ENCODE measurements at regions not wholly inside any gene's neighbourhood (a gene's known extent, or its start where the extent isn't known, plus 50 kb on each side); places are given as distances from the start of the nearest gene placed in this dataset.

GRCh38 chr13:50629497-50629896 is 214.0 kb downstream of the DLEU7 start:
- WGBS: 76% methylated on average over 3 of the region's 3 CpGs
- H3K27me3 ChIP-seq (replicated peaks; ENCODE audit: insufficient read depth): no peaks in the 10 kb centered on the region
- H3K4me1 ChIP-seq (replicated peaks): no peaks in the 10 kb centered on the region
- no peak for TF ChIP-seq POLR2AphosphoS5 (IDR thresholded peaks at IDR 0.05)
- TF ChIP-seq POLR2A (IDR thresholded peaks at IDR 0.05): no peak
- TF ChIP-seq CTCF (IDR thresholded peaks at IDR 0.05): no peak
- no peak for DNase-seq (ENCODE audit: low spot score)
- no peak overlapping the region for H3K4me3 ChIP-seq
- intact Hi-C loops (cut with DNase I): no loop called here
- H3K36me3 ChIP-seq: no peaks in the 10 kb centered on the region
- no peak overlapping the region for H3K27ac ChIP-seq
- H3K9me3 ChIP-seq: no peaks in the 10 kb centered on the region

- WGBS: 83% methylated on average over 4 of the region's 4 CpGs
- no peaks in the 10 kb centered on the region for H3K36me3 ChIP-seq
- no peak overlapping the region for H3K4me3 ChIP-seq
- no peak overlapping the region for H3K27ac ChIP-seq
- H3K27me3 ChIP-seq (replicated peaks; ENCODE audit: insufficient read depth): no peaks in the 10 kb centered on the region
- no peaks in the 10 kb centered on the region for H3K4me1 ChIP-seq (replicated peaks)
- TF ChIP-seq CTCF (IDR thresholded peaks at IDR 0.05) (no peak), POLR2A (IDR thresholded peaks at IDR 0.05) (no peak), POLR2AphosphoS5 (IDR thresholded peaks at IDR 0.05) (no peak)
- H3K9me3 ChIP-seq: no peaks in the 10 kb centered on the region
- DNase-seq (ENCODE audit: low spot score): no peak
- intact Hi-C loops (cut with DNase I): no loop called here
Measured at GRCh38 chr13:50629966-50630365, 213.5 kb downstream of the DLEU7 start.

GRCh38 chr13:50631041-50631440 is 212.5 kb downstream of the DLEU7 start:
- no peak overlapping the region for H3K27ac ChIP-seq
- no peak overlapping the region for H3K4me3 ChIP-seq
- no peak for DNase-seq (ENCODE audit: low spot score)
- H3K27me3 ChIP-seq (replicated peaks; ENCODE audit: insufficient read depth): no peaks in the 10 kb centered on the region
- H3K9me3 ChIP-seq: no peaks in the 10 kb centered on the region
- no peaks in the 10 kb centered on the region for H3K4me1 ChIP-seq (replicated peaks)
- intact Hi-C loops (cut with DNase I): no loop called here
- 91% methylated on average over 3 of the region's 3 CpGs for WGBS
- TF ChIP-seq CTCF (IDR thresholded peaks at IDR 0.05) (no peak), POLR2A (IDR thresholded peaks at IDR 0.05) (no peak), POLR2AphosphoS5 (IDR thresholded peaks at IDR 0.05) (no peak)
- no peaks in the 10 kb centered on the region for H3K36me3 ChIP-seq

- 95% methylated on average over 3 of the region's 3 CpGs for WGBS
- DNase-seq (ENCODE audit: low spot score): no peak
- Histone ChIP-seq H3K36me3 (no peaks in the 10 kb centered on the region), H3K27ac (no peak overlapping the region), H3K27me3 (replicated peaks; ENCODE audit: insufficient read depth) (no peaks in the 10 kb centered on the region), H3K4me3 (no peak overlapping the region), H3K4me1 (replicated peaks) (no peaks in the 10 kb centered on the region), H3K9me3 (no peaks in the 10 kb centered on the region)
- intact Hi-C loops (cut with DNase I): no loop called here
- no peak for TF ChIP-seq POLR2A (IDR thresholded peaks at IDR 0.05)
- TF ChIP-seq CTCF (IDR thresholded peaks at IDR 0.05): no peak
- TF ChIP-seq POLR2AphosphoS5 (IDR thresholded peaks at IDR 0.05): no peak
Measured at GRCh38 chr13:50634339-50634738, 209.2 kb downstream of the DLEU7 start.

GRCh38 chr13:50635504-50635903 is 208.0 kb downstream of the DLEU7 start:
- DNase-seq (ENCODE audit: low spot score): no peak
- Histone ChIP-seq H3K36me3 (no peaks in the 10 kb centered on the region), H3K4me3 (no peak overlapping the region), H3K27me3 (replicated peaks; ENCODE audit: insufficient read depth) (no peaks in the 10 kb centered on the region), H3K27ac (no peak overlapping the region), H3K9me3 (no peaks in the 10 kb centered on the region), H3K4me1 (replicated peaks) (no peaks in the 10 kb centered on the region)
- intact Hi-C loops (cut with DNase I): no loop called here
- WGBS: 63% methylated on average over 3 of the region's 3 CpGs
- no peak for TF ChIP-seq POLR2AphosphoS5 (IDR thresholded peaks at IDR 0.05)
- no peak for TF ChIP-seq POLR2A (IDR thresholded peaks at IDR 0.05)
- TF ChIP-seq CTCF (IDR thresholded peaks at IDR 0.05): no peak

Data from prostate gland (tissue), 2 donors.